ENCODE measurements at regions not wholly inside any gene's neighbourhood (a gene's known extent, or its start where the extent isn't known, plus 50 kb on each side); places are given as distances from the start of the nearest gene placed in this dataset.

DNA sequence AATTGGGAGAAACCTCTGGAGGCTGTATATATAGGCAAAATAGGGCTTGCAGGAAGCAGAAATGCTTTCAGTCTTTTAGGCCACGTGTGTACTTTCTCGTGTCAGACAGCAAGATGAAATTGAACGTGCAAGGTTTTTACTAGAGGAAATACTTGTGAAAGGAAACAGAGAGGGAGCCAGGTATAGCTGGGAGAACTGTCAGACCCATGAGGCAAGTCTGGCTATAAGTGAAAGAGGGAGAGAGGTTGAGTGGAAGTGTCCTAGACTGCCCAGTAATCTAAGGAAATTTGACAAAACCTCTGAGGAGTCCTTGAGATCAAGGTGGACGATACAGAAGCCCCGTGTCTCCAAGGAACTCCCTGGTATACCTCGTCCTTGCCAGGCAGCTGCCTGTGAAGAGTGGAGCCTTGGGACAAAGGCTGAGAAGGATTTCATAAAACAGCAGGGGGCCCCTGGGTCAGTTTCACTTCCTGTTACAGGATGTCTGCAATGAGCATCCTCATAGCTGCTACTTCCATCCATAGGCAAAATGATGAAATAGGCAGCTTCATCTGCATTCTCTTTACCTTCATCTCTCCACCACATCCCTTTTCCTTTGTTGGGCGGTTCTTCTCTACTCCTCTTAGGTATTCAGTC is 114.4 kb upstream of the MAP3K7 start:
- Histone ChIP-seq H3K9me3 (ENCODE audit: insufficient read depth in 2 of 2, low read depth in 1 of 2, low read length in 1 of 2) (no peaks in the 10 kb centered on the region), H4K20me1 (replicated peaks in 1 of 2; ENCODE audit: control insufficient read depth in 1 of 2, insufficient read depth in 2 of 2, low read length in 2 of 2) (no peaks in the 10 kb centered on the region), H2BK120ac (replicated peaks; ENCODE audit: low read depth, low read length) (no peak overlapping the region), H3K9ac (replicated peaks in 1 of 4; ENCODE audit: extremely low read depth in 1 of 4, low read depth in 3 of 4, low read length in 3 of 4) (no peak overlapping the region), H3K23me2 (ENCODE audit: low read depth, low read length) (no peaks in the 10 kb centered on the region), H2AFZ (ENCODE audit: low read length) (0 out of 2 replicates have a peak overlapping the region, but pooled peaks have one; percentile 6), H3K36me3 (ENCODE audit: control insufficient read depth in 2 of 4, insufficient read depth in 4 of 4, low read length in 3 of 4) (no peaks in the 10 kb centered on the region), H3K27me3 (replicated peaks in 1 of 4; ENCODE audit: control insufficient read depth in 3 of 4, extremely low read depth in 1 of 4, insufficient read depth in 3 of 4, low read length in 3 of 4) (no peaks in the 10 kb centered on the region), H3K23ac (ENCODE audit: insufficient read length) (no peak overlapping the region), H4K91ac (replicated peaks; ENCODE audit: insufficient read length, low read length) (no peak overlapping the region), H3K79me1 (ENCODE audit: low read depth, low read length) (no peaks in the 10 kb centered on the region), H3K14ac (ENCODE audit: insufficient read length) (no peak overlapping the region), H2BK20ac (ENCODE audit: low read length) (no peak overlapping the region), H3K27ac (ENCODE audit: low read depth, low read length) (no peak overlapping the region), H3K18ac (ENCODE audit: extremely low read depth, low read length) (peak overlapping the region; percentile 52; the same call in 1 of the 2 replicates), H2BK12ac (ENCODE audit: low read depth, low read length) (no peak overlapping the region), H3K4ac (replicated peaks; ENCODE audit: insufficient read length, low read depth, low read length) (no peak overlapping the region), H2AK5ac (ENCODE audit: low read depth, low read length) (no peak overlapping the region), H3K4me2 (ENCODE audit: insufficient read depth in 1 of 2, low read depth in 2 of 2, low read length in 2 of 2) (no peak overlapping the region), H3K4me3 (ENCODE audit: extremely low read depth in 1 of 4, insufficient read depth in 2 of 4, low read depth in 3 of 4, low read length in 4 of 4) (no peak overlapping the region), H2BK15ac (ENCODE audit: low read length) (no peak overlapping the region), H2BK5ac (ENCODE audit: low read depth, low read length) (peak overlapping the region; percentile 26; the same call in 1 of the 2 replicates), H3K79me2 (ENCODE audit: control insufficient read depth in 1 of 2, insufficient read depth in 2 of 2, low read length in 2 of 2) (no peaks in the 10 kb centered on the region), H4K8ac (ENCODE audit: extremely low read depth, insufficient read depth, low read length) (no peak overlapping the region), H3K56ac (replicated peaks; ENCODE audit: insufficient read length, low read depth, low read length) (no peak overlapping the region), H3K4me1 (replicated peaks in 1 of 4; ENCODE audit: control insufficient read depth in 3 of 4, insufficient read depth in 4 of 4, low read length in 3 of 4) (peaks cover 0 to 8% (median 2%) of the 10 kb centered on the region in 4 experiments; a peak in 2 of 7 replicates), H4K5ac (ENCODE audit: insufficient read length, low read depth, low read length) (no peak overlapping the region)
- peak; percentile 56; the same call in 1 of the 2 replicates for TF ChIP-seq CEBPB (IDR thresholded peaks at IDR 0.05; ENCODE audit: low read depth, low read length)
- TF ChIP-seq KDM1A (IDR thresholded peaks at IDR 0.05; ENCODE audit: borderline replicate concordance, low read length): no peak
- TF ChIP-seq TBP (IDR thresholded peaks at IDR 0.05; ENCODE audit: low read depth, low read length): no peak
- peak; percentile 41; the same call in 1 of the 2 replicates for TF ChIP-seq TAF1 (IDR thresholded peaks at IDR 0.05; ENCODE audit: low read depth, low read length)
- no peak for TF ChIP-seq CTBP2 (IDR thresholded peaks at IDR 0.05; ENCODE audit: borderline replicate concordance, insufficient read depth, insufficient read length, low read length)
- peak in 1 of 2 experiments; percentile 52; a peak in 1 of 3 replicates for TF ChIP-seq POLR2A (IDR thresholded peaks at IDR 0.05; ENCODE audit: control extremely low read depth in 1 of 2, low read depth in 2 of 2, low read length in 2 of 2)
- no peak for TF ChIP-seq FOSL1 (IDR thresholded peaks at IDR 0.05; ENCODE audit: insufficient read depth, low read depth, low read length)
- TF ChIP-seq EP300 (IDR thresholded peaks at IDR 0.05; ENCODE audit: borderline replicate concordance in 1 of 2, low read depth in 2 of 2, low read length in 2 of 2): peak in 1 of 2 experiments; percentile 30; a peak in 1 of 3 replicates
- TF ChIP-seq TAF7 (optimal IDR thresholded peaks at IDR 0.05; ENCODE audit: borderline replicate concordance, low read depth, low read length): no peak
- no peak for TF ChIP-seq HDAC2 (IDR thresholded peaks at IDR 0.05; ENCODE audit: borderline replicate concordance in 1 of 2, low read depth in 2 of 2, low read length in 2 of 2)
- ChIA-PET POLR2A (ENCODE audit: partially characterized antibody) (interaction anchor here (0.9 kb wide), 1 partner anchor 11 kb away, joined by 5 read pairs; no protein-coding TSS in a partner anchor), CTCF (ENCODE audit: partially characterized antibody) (interaction anchor here (0.5 to 1.5 kb wide), 2 partner anchors 9 to 1057 kb away, joined by 3 read pairs; no protein-coding TSS in a partner anchor)
- FAIRE-seq (no peak), DNase-seq (ENCODE audit: low read depth in 1 of 2, low spot score in 2 of 2) (peak; percentile 15 to 65)
- WGBS, 2 experiments (ENCODE audit: extremely low coverage in 1 of 2, insufficient coverage in 1 of 2, insufficient read length in 1 of 2, insufficient replicate concordance in 2 of 2, low coverage in 1 of 2, low lambda C conversion rate in 2 of 2, missing lambda C conversion rate in 1 of 2): 81% methylated on average over 7 of the region's 7 CpGs; no CpG with 5 or more reads in 1 of the 2 experiments

Data from H1 (cell line).